Osteocyte (in vitro differentiated cells): ENCODE measurements at regions not wholly inside any gene's neighbourhood (a gene's known extent, or its start where the extent isn't known, plus 50 kb on each side); places are given as distances from the start of the nearest gene placed in this dataset.

ENCODE experiments used
- DNase-seq: peaks from one replicate; pipeline ENCODE4 v3.0.0; 2021; ENCODE audit warnings: mixed read lengths; ENCODE audit not compliant: unreplicated experiment; ENCODE audit errors: extremely low spot score
- H3K27ac Mint-ChIP-seq: one replicate; pipeline ENCODE4 v1.8.0; 2021; ENCODE audit warnings: mild to moderate bottlenecking, mixed read lengths; ENCODE audit not compliant: unreplicated experiment
- H3K27me3 Mint-ChIP-seq: one replicate; pipeline ENCODE4 v1.8.0; 2021; ENCODE audit warnings: mixed read lengths; ENCODE audit not compliant: unreplicated experiment
- H3K36me3 Mint-ChIP-seq: one replicate; pipeline ENCODE4 v1.8.0; 2021; ENCODE audit warnings: mixed read lengths; ENCODE audit not compliant: unreplicated experiment
- H3K4me1 Mint-ChIP-seq: one replicate; pipeline ENCODE4 v1.8.0; 2021; ENCODE audit warnings: mixed read lengths; ENCODE audit not compliant: unreplicated experiment
- H3K4me3 Mint-ChIP-seq: one replicate; pipeline ENCODE4 v1.8.0; 2021; ENCODE audit warnings: mild to moderate bottlenecking, moderate library complexity, mixed read lengths; ENCODE audit not compliant: unreplicated experiment
- H3K9me3 Mint-ChIP-seq: one replicate; pipeline ENCODE4 v1.8.0; 2021; ENCODE audit warnings: mixed read lengths; ENCODE audit not compliant: unreplicated experiment
- CTCF ChIP-seq: fragments of 200-600 bp; sonication (generic); IDR thresholded peaks from 2 replicates; pipeline ENCODE4 v1.5.0; 2021; ENCODE audit warnings: antibody characterized with exemption, mild to moderate bottlenecking, moderate library complexity

GRCh38 chr17:70569128-70569527, 399.8 kb downstream of the KCNJ2 start:
- peaks cover 4% of the 10 kb centered on the region for H3K27me3 Mint-ChIP-seq
- no peaks in the 10 kb centered on the region for H3K9me3 Mint-ChIP-seq
- H3K27ac Mint-ChIP-seq, result no peak overlapping the region
- no peak for DNase-seq
- no peaks in the 10 kb centered on the region for H3K36me3 Mint-ChIP-seq
- TF ChIP-seq CTCF, result no peak
- H3K4me1 Mint-ChIP-seq, result peaks cover 5% of the 10 kb centered on the region
- H3K4me3 Mint-ChIP-seq, result no peak overlapping the region

- no peak for TF ChIP-seq CTCF
- Mint-ChIP-seq H3K4me3 (no peak overlapping the region), H3K9me3 (no peaks in the 10 kb centered on the region), H3K4me1 (no peaks in the 10 kb centered on the region), H3K27ac (no peak overlapping the region), H3K36me3 (no peaks in the 10 kb centered on the region), H3K27me3 (peaks cover 6% of the 10 kb centered on the region)
- DNase-seq, result no peak
Observed at GRCh38 chr17:70577456-70577855, 408.1 kb downstream of the KCNJ2 start.

GRCh38 chr17:70581459-70581858, 412.1 kb downstream of the KCNJ2 start:
- Mint-ChIP-seq H3K4me3 (no peak overlapping the region), H3K36me3 (no peaks in the 10 kb centered on the region), H3K27me3 (no peaks in the 10 kb centered on the region), H3K9me3 (peaks cover 5% of the 10 kb centered on the region), H3K4me1 (no peaks in the 10 kb centered on the region), H3K27ac (no peak overlapping the region)
- no peak for TF ChIP-seq CTCF
- DNase-seq, result no peak

GRCh38 chr17:70582777-70583176, 413.4 kb downstream of the KCNJ2 start:
- Mint-ChIP-seq H3K27me3 (no peaks in the 10 kb centered on the region), H3K4me3 (no peak overlapping the region), H3K4me1 (peaks cover 3% of the 10 kb centered on the region), H3K36me3 (no peaks in the 10 kb centered on the region), H3K27ac (no peak overlapping the region), H3K9me3 (peaks cover 5% of the 10 kb centered on the region)
- no peak for DNase-seq
- TF ChIP-seq CTCF, result no peak

- Mint-ChIP-seq H3K4me1 (peaks cover 6% of the 10 kb centered on the region), H3K27me3 (no peaks in the 10 kb centered on the region), H3K9me3 (peaks cover 5% of the 10 kb centered on the region), H3K4me3 (no peak overlapping the region), H3K36me3 (no peaks in the 10 kb centered on the region), H3K27ac (no peak overlapping the region)
- no peak for TF ChIP-seq CTCF
- no peak for DNase-seq
Observed at GRCh38 chr17:70584255-70584654, 414.9 kb downstream of the KCNJ2 start.
